BLaER1 (cell line): ENCODE measurements at regions not wholly inside any gene's neighbourhood (a gene's known extent, or its start where the extent isn't known, plus 50 kb on each side); places are given as distances from the start of the nearest gene placed in this dataset.

ENCODE experiments used
- H3K27ac ChIP-seq: shearing (Covaris generic); formaldehyde crosslinking; 2 replicates; pipeline ENCODE4 v1.8.1; 2022
- H3K27me3 ChIP-seq: shearing (Covaris generic); formaldehyde crosslinking; 2 replicates; pipeline ENCODE4 v1.8.1; 2022
- H3K36me3 ChIP-seq: shearing (Covaris generic); formaldehyde crosslinking; 2 replicates; pipeline ENCODE4 v1.8.1; 2022
- H3K4me1 ChIP-seq: shearing (Covaris generic); formaldehyde crosslinking; 2 replicates; pipeline ENCODE4 v1.8.1; 2022
- H3K4me2 ChIP-seq: shearing (Covaris generic); formaldehyde crosslinking; 2 replicates; pipeline ENCODE4 v1.8.1; 2022
- H3K4me3 ChIP-seq: shearing (Covaris generic); formaldehyde crosslinking; 2 replicates; pipeline ENCODE4 v1.8.1; 2022
- H3K9ac ChIP-seq: shearing (Covaris generic); formaldehyde crosslinking; 2 replicates; pipeline ENCODE4 v1.8.1; 2022
- H3K9me3 ChIP-seq: shearing (Covaris generic); formaldehyde crosslinking; 2 replicates; pipeline ENCODE4 v1.8.1; 2022
- H4K20me1 ChIP-seq: shearing (Covaris generic); formaldehyde crosslinking; 2 replicates; pipeline ENCODE4 v1.8.1; 2022
- Cebpa-rat ChIP-seq: shearing (Covaris generic); IDR thresholded peaks from 2 replicates; pipeline ENCODE4 v1.8.1; 2022

DNA sequence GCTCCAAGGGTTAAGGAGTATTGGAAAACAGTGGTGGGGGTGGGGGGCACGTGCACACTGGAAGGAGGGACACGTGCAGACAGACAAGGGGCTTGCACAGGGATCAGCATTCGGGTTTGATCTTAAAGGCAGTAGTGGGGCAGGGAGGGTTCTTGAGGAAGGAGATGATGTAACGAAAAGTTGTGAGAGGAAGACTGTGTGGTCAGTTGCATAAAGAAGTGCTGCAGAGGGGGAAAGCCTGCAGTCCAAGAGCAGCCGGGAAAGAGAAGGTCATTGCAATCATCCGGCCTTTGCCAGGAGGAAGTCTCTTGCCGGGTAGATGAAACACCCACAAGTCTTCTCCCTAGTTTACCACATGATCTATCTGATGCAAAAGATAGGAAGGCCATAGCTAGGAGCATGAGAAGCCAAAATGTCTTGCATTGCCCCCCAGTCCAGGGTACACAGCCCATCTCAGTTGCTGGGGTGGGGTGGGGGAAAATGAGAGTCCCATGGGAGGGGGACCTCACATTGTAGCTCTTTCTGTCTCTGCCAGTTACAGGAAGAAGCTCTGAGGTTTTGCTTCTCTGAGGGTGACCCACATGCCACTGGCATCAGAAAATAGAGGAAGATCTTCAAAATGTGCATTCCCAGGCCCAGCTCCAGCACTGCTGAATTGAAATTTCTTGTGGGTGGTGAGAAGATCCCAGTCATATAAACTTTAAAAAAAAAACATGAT is 202.5 kb upstream of the RAB4A start:
- Histone ChIP-seq H4K20me1 (no peaks in the 10 kb centered on the region), H3K4me2 (peak overlapping the region; percentile 52), H3K9me3 (no peaks in the 10 kb centered on the region), H3K4me1 (peaks cover 11% of the 10 kb centered on the region), H3K9ac (no peak overlapping the region), H3K27ac (no peak overlapping the region), H3K4me3 (no peak overlapping the region), H3K27me3 (no peaks in the 10 kb centered on the region), H3K36me3 (no peaks in the 10 kb centered on the region)
- TF ChIP-seq Cebpa-rat = no peak

- Histone ChIP-seq H3K36me3 (no peaks in the 10 kb centered on the region), H4K20me1 (no peaks in the 10 kb centered on the region), H3K4me3 (no peak overlapping the region), H3K4me1 (peaks cover 11% of the 10 kb centered on the region), H3K4me2 (no peak overlapping the region), H3K27me3 (no peaks in the 10 kb centered on the region), H3K9me3 (no peaks in the 10 kb centered on the region), H3K9ac (no peak overlapping the region), H3K27ac (no peak overlapping the region)
- no peak for TF ChIP-seq Cebpa-rat
Observed at GRCh38 chr1:229069176-229069575, 201.7 kb upstream of the RAB4A start.

DNA sequence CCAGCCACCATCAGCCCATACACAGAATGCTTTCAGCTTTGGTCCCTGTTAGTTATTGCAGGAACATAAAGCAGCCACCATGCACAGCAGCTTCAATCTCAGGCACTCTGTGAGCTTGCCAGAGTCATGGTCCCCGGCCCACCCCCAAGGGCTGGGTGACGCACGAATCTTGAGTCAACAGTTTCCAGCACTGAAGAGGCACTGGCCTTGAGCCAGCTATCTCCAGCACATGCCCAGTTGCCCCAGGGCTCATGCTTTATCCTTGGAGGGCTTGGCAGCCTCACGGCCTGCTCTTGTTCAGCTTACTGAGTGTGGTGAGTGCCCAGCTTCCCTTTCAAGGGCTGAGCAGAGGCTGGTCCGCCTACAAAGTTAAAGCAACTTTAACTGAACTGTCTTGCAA is 200.7 kb upstream of the RAB4A start:
- no peaks in the 10 kb centered on the region for H3K36me3 ChIP-seq
- no peak overlapping the region for H3K4me3 ChIP-seq
- H3K9me3 ChIP-seq = no peaks in the 10 kb centered on the region
- no peak overlapping the region for H3K27ac ChIP-seq
- no peaks in the 10 kb centered on the region for H4K20me1 ChIP-seq
- no peak for TF ChIP-seq Cebpa-rat
- H3K4me2 ChIP-seq = no peak overlapping the region
- peaks cover 11% of the 10 kb centered on the region for H3K4me1 ChIP-seq
- H3K27me3 ChIP-seq = no peaks in the 10 kb centered on the region
- no peak overlapping the region for H3K9ac ChIP-seq

GRCh38 chr1:229073251-229073650 is 197.7 kb upstream of the RAB4A start:
- Histone ChIP-seq H4K20me1 (no peaks in the 10 kb centered on the region), H3K4me3 (no peak overlapping the region), H3K9me3 (no peaks in the 10 kb centered on the region), H3K4me1 (peaks cover 6% of the 10 kb centered on the region), H3K9ac (no peak overlapping the region), H3K27ac (no peak overlapping the region), H3K4me2 (no peak overlapping the region), H3K27me3 (no peaks in the 10 kb centered on the region), H3K36me3 (no peaks in the 10 kb centered on the region)
- TF ChIP-seq Cebpa-rat = no peak

DNA sequence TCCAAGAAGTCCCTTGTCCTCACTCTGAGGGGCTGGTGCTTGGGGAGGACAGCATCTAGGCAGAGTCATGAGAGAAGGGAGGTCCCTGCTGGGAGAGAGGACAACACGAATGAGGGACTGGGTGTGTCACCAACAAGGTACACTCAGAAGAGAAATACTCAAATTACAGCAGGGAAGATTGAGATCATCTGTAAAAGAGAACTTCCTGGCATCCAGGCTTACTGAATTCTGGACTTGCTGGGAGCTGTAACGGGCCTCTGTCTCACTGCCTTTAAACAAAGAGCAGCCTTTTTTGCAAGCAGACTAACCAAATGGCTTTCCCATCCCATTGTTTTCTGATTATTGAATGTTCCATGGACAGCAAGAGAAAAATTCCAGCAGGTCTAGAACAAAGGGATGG is 195.7 kb upstream of the RAB4A start:
- Histone ChIP-seq H3K9ac (no peak overlapping the region), H3K27ac (no peak overlapping the region), H4K20me1 (no peaks in the 10 kb centered on the region), H3K4me3 (no peak overlapping the region), H3K4me2 (no peak overlapping the region), H3K36me3 (no peaks in the 10 kb centered on the region), H3K27me3 (no peaks in the 10 kb centered on the region), H3K4me1 (no peaks in the 10 kb centered on the region), H3K9me3 (no peaks in the 10 kb centered on the region)
- no peak for TF ChIP-seq Cebpa-rat

DNA sequence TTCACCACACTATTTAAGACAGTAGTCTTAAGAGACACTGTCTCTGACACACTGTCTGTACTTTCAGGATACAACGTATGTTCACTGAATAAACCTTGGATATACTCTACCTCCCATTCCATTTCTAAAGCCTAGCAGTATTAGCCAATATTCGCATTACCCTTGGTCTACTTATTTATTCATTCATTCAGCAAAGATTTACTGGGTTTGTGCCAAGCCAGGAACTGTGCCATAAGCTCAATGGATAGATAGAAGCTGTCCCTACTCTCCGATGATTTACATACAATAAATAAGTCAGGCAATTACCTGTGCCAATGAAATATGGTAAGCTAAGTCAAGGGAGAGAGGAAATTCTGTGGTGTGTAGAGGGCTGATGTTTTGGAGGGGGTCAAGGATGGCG is 195.2 kb upstream of the RAB4A start:
- TF ChIP-seq Cebpa-rat = no peak
- no peaks in the 10 kb centered on the region for H3K27me3 ChIP-seq
- no peak overlapping the region for H3K9ac ChIP-seq
- H3K36me3 ChIP-seq = no peaks in the 10 kb centered on the region
- no peak overlapping the region for H3K4me3 ChIP-seq
- H3K4me1 ChIP-seq = no peaks in the 10 kb centered on the region
- no peak overlapping the region for H3K27ac ChIP-seq
- H3K4me2 ChIP-seq = no peak overlapping the region
- no peaks in the 10 kb centered on the region for H4K20me1 ChIP-seq
- no peaks in the 10 kb centered on the region for H3K9me3 ChIP-seq

DNA sequence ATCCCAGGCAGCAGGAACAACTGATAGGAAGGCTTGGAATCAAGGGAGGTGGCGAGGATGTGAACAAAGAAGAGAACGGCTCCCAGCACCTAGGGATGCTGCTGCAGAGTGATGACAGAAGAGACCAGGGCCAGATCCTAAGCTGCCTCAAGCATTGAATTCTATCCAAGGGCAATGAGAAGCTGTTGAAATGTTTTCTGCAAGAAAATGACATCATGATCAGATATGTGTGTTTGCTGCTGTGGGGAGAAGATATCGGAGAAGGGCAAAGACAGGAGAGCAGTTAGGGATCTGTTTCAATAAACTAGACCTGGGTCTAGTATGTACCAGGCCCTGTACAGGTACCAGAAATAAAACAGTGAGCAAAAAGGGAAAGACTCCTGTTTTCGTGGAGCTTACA is 194.7 kb upstream of the RAB4A start:
- H3K4me1 ChIP-seq = no peaks in the 10 kb centered on the region
- no peak overlapping the region for H3K9ac ChIP-seq
- no peak overlapping the region for H3K4me2 ChIP-seq
- no peaks in the 10 kb centered on the region for H4K20me1 ChIP-seq
- no peak overlapping the region for H3K27ac ChIP-seq
- no peak overlapping the region for H3K4me3 ChIP-seq
- H3K27me3 ChIP-seq = no peaks in the 10 kb centered on the region
- TF ChIP-seq Cebpa-rat = no peak
- no peaks in the 10 kb centered on the region for H3K36me3 ChIP-seq
- H3K9me3 ChIP-seq = no peaks in the 10 kb centered on the region

DNA sequence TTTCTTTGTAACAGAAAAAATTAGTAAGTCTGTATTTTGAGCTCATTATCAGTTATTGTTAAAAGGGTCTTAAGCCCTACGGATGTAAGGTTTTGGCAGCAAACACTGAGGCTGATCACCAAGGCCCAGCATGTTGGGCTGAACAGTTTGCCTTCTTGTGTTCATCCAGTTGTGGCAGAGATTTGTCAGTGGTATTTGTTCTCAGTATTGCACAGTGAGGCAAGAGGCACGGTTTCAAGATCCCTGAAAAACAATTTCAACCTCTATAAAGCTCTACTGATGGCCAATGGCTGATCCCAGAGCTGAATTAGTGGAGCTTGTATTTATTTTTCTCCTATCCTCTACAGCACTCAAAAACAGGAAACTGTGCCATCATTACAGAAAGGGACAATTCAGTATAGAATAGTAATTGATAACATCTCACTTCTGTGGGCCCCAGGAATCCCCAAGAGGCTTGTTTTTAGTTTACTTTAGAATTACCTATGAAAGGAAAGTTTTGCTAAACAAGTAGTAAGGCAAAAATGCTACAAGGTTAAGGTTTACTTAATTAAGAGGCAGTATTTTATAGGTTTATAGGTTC is 191.8 kb upstream of the RAB4A start:
- no peak overlapping the region for H3K4me2 ChIP-seq
- H4K20me1 ChIP-seq = no peaks in the 10 kb centered on the region
- H3K27ac ChIP-seq = no peak overlapping the region
- no peaks in the 10 kb centered on the region for H3K36me3 ChIP-seq
- H3K9ac ChIP-seq = no peak overlapping the region
- no peak overlapping the region for H3K4me3 ChIP-seq
- TF ChIP-seq Cebpa-rat = no peak
- peaks cover 23% of the 10 kb centered on the region for H3K9me3 ChIP-seq
- no peaks in the 10 kb centered on the region for H3K4me1 ChIP-seq
- H3K27me3 ChIP-seq = no peaks in the 10 kb centered on the region

- H3K4me2 ChIP-seq = no peak overlapping the region
- no peaks in the 10 kb centered on the region for H3K27me3 ChIP-seq
- TF ChIP-seq Cebpa-rat = no peak
- H3K27ac ChIP-seq = no peak overlapping the region
- no peaks in the 10 kb centered on the region for H3K36me3 ChIP-seq
- H3K9me3 ChIP-seq = peaks cover 23% of the 10 kb centered on the region
- H3K9ac ChIP-seq = no peak overlapping the region
- no peaks in the 10 kb centered on the region for H4K20me1 ChIP-seq
- H3K4me3 ChIP-seq = no peak overlapping the region
- H3K4me1 ChIP-seq = no peaks in the 10 kb centered on the region
Observed at GRCh38 chr1:229080361-229080760, 190.6 kb upstream of the RAB4A start.

GRCh38 chr1:229085291-229085690 is 185.6 kb upstream of the RAB4A start:
- no peak for TF ChIP-seq Cebpa-rat
- no peak overlapping the region for H3K27ac ChIP-seq

GRCh38 chr1:229086091-229086490 is 184.8 kb upstream of the RAB4A start:
- Histone ChIP-seq H4K20me1 (no peaks in the 10 kb centered on the region), H3K9ac (no peak overlapping the region), H3K36me3 (no peaks in the 10 kb centered on the region), H3K27ac (no peak overlapping the region), H3K27me3 (no peaks in the 10 kb centered on the region), H3K4me1 (no peaks in the 10 kb centered on the region), H3K4me3 (no peak overlapping the region), H3K4me2 (no peak overlapping the region), H3K9me3 (peaks cover 23% of the 10 kb centered on the region)
- no peak for TF ChIP-seq Cebpa-rat

More at GRCh38 chr1:229085291-229085690, 185.6 kb upstream of the RAB4A start:
- no peaks in the 10 kb centered on the region for H3K4me1 ChIP-seq
- no peaks in the 10 kb centered on the region for H3K27me3 ChIP-seq
- H3K4me3 ChIP-seq = no peak overlapping the region
- H4K20me1 ChIP-seq = no peaks in the 10 kb centered on the region
- peaks cover 23% of the 10 kb centered on the region for H3K9me3 ChIP-seq
- H3K9ac ChIP-seq = no peak overlapping the region
- no peak overlapping the region for H3K4me2 ChIP-seq
- H3K36me3 ChIP-seq = no peaks in the 10 kb centered on the region
